Progenitor cell of endocrine pancreas (in vitro differentiated cells): ENCODE measurements at regions not wholly inside any gene's neighbourhood (a gene's known extent, or its start where the extent isn't known, plus 50 kb on each side); places are given as distances from the start of the nearest gene placed in this dataset.

Source experiments
- DNase-seq: peaks from one replicate; pipeline ENCODE4 v3.0.0; 2021; ENCODE audit warnings: low spot score; ENCODE audit not compliant: unreplicated experiment
- H3K27ac Mint-ChIP-seq: 2 replicates; pipeline ENCODE4 v1.8.0; 2021; ENCODE audit warnings: mild to moderate bottlenecking, moderate library complexity, mixed read lengths
- H3K27me3 Mint-ChIP-seq: 2 replicates; pipeline ENCODE4 v1.8.0; 2021; ENCODE audit warnings: mixed read lengths
- H3K36me3 Mint-ChIP-seq: 2 replicates; pipeline ENCODE4 v1.8.0; 2022; ENCODE audit warnings: mixed read lengths; ENCODE audit not compliant: insufficient read depth
- H3K4me1 Mint-ChIP-seq: 2 replicates; pipeline ENCODE4 v1.8.0; 2021; ENCODE audit warnings: low read depth, mixed read lengths
- H3K4me3 Mint-ChIP-seq: 2 replicates; pipeline ENCODE4 v1.8.0; 2021; ENCODE audit warnings: low read depth, mild to moderate bottlenecking, moderate library complexity, mixed read lengths
- H3K9me3 Mint-ChIP-seq: 2 replicates; pipeline ENCODE4 v1.8.0; 2021; ENCODE audit warnings: low read depth, mixed read lengths
- TF ChIP-seq, protein P1 (sequence below): fragments of 200-600 bp; sonication (generic); IDR thresholded peaks from one replicate; pipeline ENCODE4 v1.5.0; 2021; ENCODE audit warnings: antibody characterized with exemption, mild to moderate bottlenecking; ENCODE audit not compliant: unreplicated experiment

DNA sequence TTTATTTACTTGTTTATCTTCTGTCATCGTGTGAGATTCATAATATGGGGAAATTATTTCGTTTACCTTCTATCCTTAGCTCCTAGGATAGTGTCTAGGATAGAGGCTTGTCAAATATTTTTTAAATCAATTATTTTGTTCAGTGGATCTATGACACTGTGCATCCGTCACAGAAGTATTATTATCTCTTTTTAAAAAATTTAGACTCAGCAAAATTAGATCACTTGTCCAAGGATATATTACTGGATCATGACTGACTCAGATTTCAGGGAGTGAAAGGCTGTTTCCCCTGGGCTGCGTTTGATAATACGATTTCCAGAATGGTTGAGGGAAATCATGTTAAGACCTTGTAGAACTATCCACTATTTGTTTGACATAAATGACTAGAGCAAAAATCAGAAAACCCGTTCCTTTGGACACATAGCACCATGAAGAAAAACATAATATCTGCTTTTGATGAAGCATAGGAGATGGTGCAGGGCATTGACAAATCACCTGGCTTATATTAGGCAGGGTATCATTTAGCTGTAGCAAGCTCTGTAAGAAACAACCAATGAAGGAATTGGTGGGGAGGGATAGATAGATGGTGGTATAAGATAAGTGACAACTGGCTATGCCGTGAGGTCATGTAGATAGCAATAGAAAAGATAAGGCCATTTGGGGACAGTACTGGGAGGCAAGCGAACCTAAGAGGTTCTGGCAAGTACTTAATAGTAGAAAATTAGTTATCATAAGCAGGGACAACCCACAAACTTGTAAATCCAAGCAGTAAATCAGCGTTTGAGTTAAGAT, 465.2 kb upstream of the MAN1A1 start:
- Mint-ChIP-seq H3K36me3 (no peaks in the 10 kb centered on the region), H3K9me3 (no peaks in the 10 kb centered on the region), H3K27ac (no peak overlapping the region), H3K4me3 (no peak overlapping the region), H3K27me3 (no peaks in the 10 kb centered on the region), H3K4me1 (peaks cover 11% of the 10 kb centered on the region)
- DNase-seq = no peak
- TF ChIP-seq, protein P1, sequence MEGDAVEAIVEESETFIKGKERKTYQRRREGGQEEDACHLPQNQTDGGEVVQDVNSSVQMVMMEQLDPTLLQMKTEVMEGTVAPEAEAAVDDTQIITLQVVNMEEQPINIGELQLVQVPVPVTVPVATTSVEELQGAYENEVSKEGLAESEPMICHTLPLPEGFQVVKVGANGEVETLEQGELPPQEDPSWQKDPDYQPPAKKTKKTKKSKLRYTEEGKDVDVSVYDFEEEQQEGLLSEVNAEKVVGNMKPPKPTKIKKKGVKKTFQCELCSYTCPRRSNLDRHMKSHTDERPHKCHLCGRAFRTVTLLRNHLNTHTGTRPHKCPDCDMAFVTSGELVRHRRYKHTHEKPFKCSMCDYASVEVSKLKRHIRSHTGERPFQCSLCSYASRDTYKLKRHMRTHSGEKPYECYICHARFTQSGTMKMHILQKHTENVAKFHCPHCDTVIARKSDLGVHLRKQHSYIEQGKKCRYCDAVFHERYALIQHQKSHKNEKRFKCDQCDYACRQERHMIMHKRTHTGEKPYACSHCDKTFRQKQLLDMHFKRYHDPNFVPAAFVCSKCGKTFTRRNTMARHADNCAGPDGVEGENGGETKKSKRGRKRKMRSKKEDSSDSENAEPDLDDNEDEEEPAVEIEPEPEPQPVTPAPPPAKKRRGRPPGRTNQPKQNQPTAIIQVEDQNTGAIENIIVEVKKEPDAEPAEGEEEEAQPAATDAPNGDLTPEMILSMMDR = no peak

DNA sequence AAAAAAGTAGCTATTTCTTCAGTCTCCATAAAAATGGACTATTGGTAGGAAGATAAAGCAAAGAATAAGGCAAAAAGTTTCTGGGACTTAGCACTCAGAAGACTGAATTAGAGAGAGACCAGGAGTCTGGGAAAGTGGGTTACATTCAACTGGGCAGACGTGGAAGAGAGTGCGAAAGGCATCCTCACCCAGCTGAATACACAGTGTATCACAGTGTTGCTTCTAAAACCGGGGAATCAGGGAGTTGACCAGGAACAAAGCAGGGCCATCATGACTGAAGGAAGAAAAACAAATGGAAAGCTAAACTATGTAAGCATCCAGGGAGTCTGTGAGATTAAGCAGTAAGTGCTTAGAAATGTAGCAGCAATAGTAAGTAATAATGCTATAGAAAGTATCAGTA, 452.9 kb upstream of the MAN1A1 start:
- no peak for DNase-seq
- H3K36me3 Mint-ChIP-seq = no peaks in the 10 kb centered on the region
- H3K27me3 Mint-ChIP-seq = no peaks in the 10 kb centered on the region
- H3K4me3 Mint-ChIP-seq = no peak overlapping the region
- TF ChIP-seq, protein P1 = no peak
- no peak overlapping the region for H3K27ac Mint-ChIP-seq
- H3K9me3 Mint-ChIP-seq = no peaks in the 10 kb centered on the region
- peaks cover 1% of the 10 kb centered on the region for H3K4me1 Mint-ChIP-seq

DNA sequence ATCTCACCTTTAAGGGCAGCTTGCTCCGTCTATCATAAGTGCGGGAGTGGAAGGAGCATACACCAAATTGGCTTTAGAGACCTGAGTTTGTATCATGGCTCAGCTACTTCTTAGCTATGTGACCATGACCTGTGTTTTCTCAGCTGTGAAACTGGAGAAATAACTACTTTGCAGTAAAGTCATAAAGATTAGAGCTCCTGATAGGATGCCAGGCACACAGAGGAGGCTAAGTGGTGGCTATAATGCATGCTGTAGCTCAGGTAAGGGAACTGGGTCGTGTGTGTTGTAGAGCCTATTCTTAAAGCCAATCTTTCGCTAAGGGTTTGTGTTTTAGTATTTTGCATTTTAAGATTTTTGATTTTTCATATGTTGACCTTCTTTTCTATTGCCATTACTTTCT, 451.5 kb upstream of the MAN1A1 start:
- Mint-ChIP-seq H3K36me3 (no peaks in the 10 kb centered on the region), H3K4me1 (peaks cover 1% of the 10 kb centered on the region), H3K27ac (no peak overlapping the region), H3K4me3 (no peak overlapping the region), H3K27me3 (no peaks in the 10 kb centered on the region), H3K9me3 (no peaks in the 10 kb centered on the region)
- no peak for DNase-seq
- TF ChIP-seq, protein P1 = no peak

DNA sequence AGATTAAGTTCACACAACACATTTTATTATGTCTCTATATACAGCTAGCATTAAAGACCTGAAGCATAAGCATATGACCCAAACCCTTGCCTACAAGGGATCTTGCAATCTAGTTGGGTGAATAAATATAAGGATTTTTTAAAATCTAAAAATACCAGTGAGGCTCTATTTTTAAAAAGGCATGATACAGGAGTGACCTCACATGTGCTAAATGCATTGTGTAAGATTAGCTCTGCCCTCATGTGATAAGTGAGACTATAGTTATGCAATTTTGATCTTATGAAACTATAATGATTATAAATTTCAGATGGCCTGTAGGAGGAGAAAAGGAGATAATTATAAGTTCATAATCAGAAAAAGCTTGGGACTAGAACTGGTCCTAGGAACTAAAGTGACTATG, 451.0 kb upstream of the MAN1A1 start:
- DNase-seq = no peak
- TF ChIP-seq, protein P1 = no peak
- H3K4me1 Mint-ChIP-seq = peaks cover 1% of the 10 kb centered on the region

DNA sequence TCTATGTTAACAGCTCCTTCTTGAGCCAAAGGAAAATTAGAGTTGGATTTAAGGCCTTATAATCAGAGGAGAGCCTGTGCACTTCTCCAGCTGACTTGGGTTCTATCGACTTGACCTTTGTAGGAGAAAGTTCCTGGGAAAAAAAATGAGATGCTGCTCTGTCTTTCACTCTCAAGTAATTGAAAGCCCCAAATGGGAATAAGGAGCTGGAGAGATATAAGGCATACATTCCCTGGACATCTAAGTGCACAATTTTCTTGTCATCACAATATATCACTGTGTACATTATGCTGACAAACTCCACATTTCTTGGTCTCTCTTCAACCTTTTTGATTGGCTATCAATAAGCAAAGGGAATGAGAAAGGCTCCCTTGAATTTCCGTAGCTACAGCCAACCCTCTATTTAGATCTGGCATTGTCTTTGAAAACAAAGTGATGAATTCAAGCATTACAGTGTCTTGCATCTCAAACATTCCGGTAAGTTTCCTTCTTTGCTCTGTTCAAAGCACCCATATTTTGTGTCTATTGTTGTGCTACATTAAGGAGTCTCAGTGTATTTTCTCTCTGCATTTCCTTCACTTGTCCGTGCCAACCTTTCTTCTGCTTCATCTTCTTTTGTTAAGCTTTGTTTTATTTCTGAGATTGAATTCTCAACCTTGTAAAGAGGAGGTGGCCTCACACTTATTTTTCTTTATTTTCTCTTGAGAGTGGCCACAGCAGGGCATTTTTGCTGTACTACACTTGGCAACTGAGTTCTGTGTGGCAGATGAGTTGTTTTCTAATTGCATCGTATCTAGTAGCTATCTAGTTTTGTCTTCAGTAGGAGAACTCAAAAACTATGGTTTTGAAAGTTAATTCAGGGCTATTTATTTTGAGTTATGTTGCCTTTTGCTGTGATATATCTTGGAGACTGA, 450.3 kb upstream of the MAN1A1 start:
- Mint-ChIP-seq H3K27me3 (no peaks in the 10 kb centered on the region), H3K9me3 (no peaks in the 10 kb centered on the region), H3K36me3 (no peaks in the 10 kb centered on the region), H3K4me1 (peaks cover 1% of the 10 kb centered on the region), H3K4me3 (no peak overlapping the region), H3K27ac (peak overlapping the region; percentile 60)
- TF ChIP-seq, protein P1 = no peak
- DNase-seq = no peak

More for the DNA sequence above, 451.0 kb upstream of the MAN1A1 start:
- no peaks in the 10 kb centered on the region for H3K36me3 Mint-ChIP-seq
- no peaks in the 10 kb centered on the region for H3K27me3 Mint-ChIP-seq
- no peak overlapping the region for H3K4me3 Mint-ChIP-seq
- H3K27ac Mint-ChIP-seq = no peak overlapping the region
- H3K9me3 Mint-ChIP-seq = no peaks in the 10 kb centered on the region
